ENCODE measurements at regions not wholly inside any gene's neighbourhood (a gene's known extent, or its start where the extent isn't known, plus 50 kb on each side); places are given as distances from the start of the nearest gene placed in this dataset.

GRCh38 chr11:91220476-91221202 lies 997.8 kb upstream of the CHORDC1 start:
- Histone ChIP-seq H3K27ac (no peak overlapping the region), H3K27me3 (ENCODE audit: insufficient read depth, low read depth, severe bottlenecking) (no peaks in the 10 kb centered on the region), H3K9me3 (ENCODE audit: severe bottlenecking) (no peaks in the 10 kb centered on the region), H3K4me3 (ENCODE audit: low read depth, low read length) (no peak overlapping the region), H3K36me3 (no peaks in the 10 kb centered on the region)
- no peak for TF ChIP-seq CTCF (IDR thresholded peaks at IDR 0.05; ENCODE audit: low read depth, low read length)
- DNase-seq, result no peak

- DNase-seq, result no peak
- no peaks in the 10 kb centered on the region for H3K27me3 ChIP-seq (ENCODE audit: insufficient read depth, low read depth, severe bottlenecking)
- no peaks in the 10 kb centered on the region for H3K36me3 ChIP-seq
- TF ChIP-seq CTCF (IDR thresholded peaks at IDR 0.05; ENCODE audit: low read depth, low read length), result no peak
- H3K27ac ChIP-seq, result no peak overlapping the region
- no peak overlapping the region for H3K4me3 ChIP-seq (ENCODE audit: low read depth, low read length)
- H3K9me3 ChIP-seq (ENCODE audit: severe bottlenecking), result no peaks in the 10 kb centered on the region
Measured at GRCh38 chr11:91219535-91219934, 996.7 kb upstream of the CHORDC1 start.

GRCh38 chr11:91209751-91210150 lies 986.9 kb upstream of the CHORDC1 start:
- Histone ChIP-seq H3K27me3 (ENCODE audit: insufficient read depth, low read depth, severe bottlenecking) (no peaks in the 10 kb centered on the region), H3K27ac (no peak overlapping the region), H3K36me3 (no peaks in the 10 kb centered on the region), H3K4me3 (ENCODE audit: low read depth, low read length) (no peak overlapping the region), H3K9me3 (ENCODE audit: severe bottlenecking) (no peaks in the 10 kb centered on the region)
- no peak for DNase-seq
- no peak for TF ChIP-seq CTCF (IDR thresholded peaks at IDR 0.05; ENCODE audit: low read depth, low read length)

- Histone ChIP-seq H3K9me3 (ENCODE audit: severe bottlenecking) (no peaks in the 10 kb centered on the region), H3K4me3 (ENCODE audit: low read depth, low read length) (no peak overlapping the region), H3K27ac (no peak overlapping the region), H3K27me3 (ENCODE audit: insufficient read depth, low read depth, severe bottlenecking) (no peaks in the 10 kb centered on the region), H3K36me3 (no peaks in the 10 kb centered on the region)
- TF ChIP-seq CTCF (IDR thresholded peaks at IDR 0.05; ENCODE audit: low read depth, low read length), result no peak
- no peak for DNase-seq
Measured at GRCh38 chr11:91209306-91209705, 986.5 kb upstream of the CHORDC1 start.

GRCh38 chr11:91199866-91200265 lies 977.0 kb upstream of the CHORDC1 start:
- no peaks in the 10 kb centered on the region for H3K27me3 ChIP-seq (ENCODE audit: insufficient read depth, low read depth, severe bottlenecking)
- no peak overlapping the region for H3K4me3 ChIP-seq (ENCODE audit: low read depth, low read length)
- no peaks in the 10 kb centered on the region for H3K9me3 ChIP-seq (ENCODE audit: severe bottlenecking)
- TF ChIP-seq CTCF (IDR thresholded peaks at IDR 0.05; ENCODE audit: low read depth, low read length), result no peak
- no peak overlapping the region for H3K27ac ChIP-seq
- no peaks in the 10 kb centered on the region for H3K36me3 ChIP-seq
- DNase-seq, result no peak

- no peaks in the 10 kb centered on the region for H3K36me3 ChIP-seq
- TF ChIP-seq CTCF (IDR thresholded peaks at IDR 0.05; ENCODE audit: low read depth, low read length), result no peak
- no peak overlapping the region for H3K27ac ChIP-seq
- no peaks in the 10 kb centered on the region for H3K27me3 ChIP-seq (ENCODE audit: insufficient read depth, low read depth, severe bottlenecking)
- no peaks in the 10 kb centered on the region for H3K9me3 ChIP-seq (ENCODE audit: severe bottlenecking)
- no peak overlapping the region for H3K4me3 ChIP-seq (ENCODE audit: low read depth, low read length)
- DNase-seq, result no peak
Measured at GRCh38 chr11:91194546-91194945, 971.7 kb upstream of the CHORDC1 start.

All from WERI-Rb-1 (cell line).